SK-N-SH (cell line): ENCODE measurements at regions not wholly inside any gene's neighbourhood (a gene's known extent, or its start where the extent isn't known, plus 50 kb on each side); places are given as distances from the start of the nearest gene placed in this dataset.

Experiments
- CTCF ChIA-PET: fragments of 300-600, 350-600 bp; formaldehyde crosslinking; extraction: SDS; loops from one replicate; lab custom pipeline; 2021; lab: Yijun Ruan, JAX
- POLR2A ChIA-PET: fragments of 350-600 bp; sonication (Branson Sonifier 250); formaldehyde crosslinking; extraction: SDS; loops from one replicate; lab custom pipeline; 2020; ENCODE audit warnings: antibody characterized with exemption, inconsistent platforms; lab: Yijun Ruan, JAX
- DNase-seq: peaks from one replicate; pipeline ENCODE4 v3.0.0; 2012
- H2AFZ ChIP-seq: fragments of 200-600 bp; sonication (generic); 2 replicates; pipeline ENCODE4 v1.8.1; 2016; ENCODE audit warnings: antibody characterized with exemption, mild to moderate bottlenecking, low read depth
- H3F3A ChIP-seq: fragments of 200-600 bp; sonication (generic); replicated peaks from 2 replicates; pipeline ENCODE3; 2016; ENCODE audit warnings: antibody characterized with exemption, mild to moderate bottlenecking; ENCODE audit not compliant: insufficient read depth
- H3K27ac ChIP-seq, 2 experiments: fragments of 200-500 bp in 1 of 2; fragments of 200-600 bp in 1 of 2; sonication (Bioruptor generic) in 1 of 2; sonication (generic), shearing (Covaris generic) in 1 of 2; 2 replicates each; pipeline versions ENCODE4 v1.5.1 to v1.6.1; 2014 to 2016; ENCODE audit warnings: low read depth in 2 of 2, inconsistent platforms in 1 of 2, low read length in 1 of 2, mild to moderate bottlenecking in 1 of 2, mixed read lengths in 1 of 2
- H3K27me3 ChIP-seq: fragments of 200-600 bp; sonication (generic), shearing (Covaris generic); 2 replicates; pipeline ENCODE4 v1.6.1; 2016; ENCODE audit warnings: mixed run types; ENCODE audit not compliant: insufficient read depth
- H3K36me3 ChIP-seq, 2 experiments: fragments of 200-500 bp in 1 of 2; fragments of 200-600 bp in 1 of 2; sonication (Bioruptor generic) in 1 of 2; sonication (generic) in 1 of 2; replicated peaks in 1 of 2; 2 replicates each; pipeline versions ENCODE3 to v1.5.1; 2014 to 2016; ENCODE audit warnings: low read length in 1 of 2, mild to moderate bottlenecking in 1 of 2; ENCODE audit not compliant: insufficient read depth in 2 of 2, control insufficient read depth in 1 of 2
- H3K4me1 ChIP-seq, 2 experiments: fragments of 200-500 bp in 1 of 2; fragments of 200-600 bp in 1 of 2; sonication (Bioruptor generic) in 1 of 2; sonication (generic), shearing (Covaris generic) in 1 of 2; 2 replicates each; pipeline versions ENCODE4 v1.5.1 to v1.6.1; 2014 to 2016; ENCODE audit warnings: low read depth in 1 of 2, low read length in 1 of 2, mixed run types in 1 of 2; ENCODE audit not compliant: insufficient read depth in 2 of 2, control insufficient read depth in 1 of 2
- H3K4me2 ChIP-seq: fragments of 200-600 bp; sonication (generic), shearing (Covaris generic); 2 replicates; pipeline ENCODE4 v1.6.1; 2017; ENCODE audit warnings: mixed run types
- H3K4me3 ChIP-seq, 2 experiments: fragments of 200-500 bp in 1 of 2; fragments of 200-600 bp in 1 of 2; sonication (Bioruptor generic) in 1 of 2; sonication (generic), shearing (Covaris generic) in 1 of 2; 2 replicates each; pipeline versions ENCODE4 v1.5.1 to v1.8.1; 2014 to 2016; ENCODE audit warnings: low read depth in 2 of 2, inconsistent platforms in 1 of 2, low read length in 1 of 2, mild to moderate bottlenecking in 1 of 2, mixed read lengths in 1 of 2, moderate library complexity in 1 of 2
- H3K79me2 ChIP-seq: fragments of 200-600 bp; sonication (generic); 2 replicates; pipeline ENCODE4 v1.8.1; 2017; ENCODE audit warnings: mild to moderate bottlenecking; ENCODE audit not compliant: insufficient read depth
- H3K9ac ChIP-seq: fragments of 200-600 bp; sonication (generic); 2 replicates; pipeline ENCODE4 v1.6.1; 2017; ENCODE audit warnings: mixed run types
- H3K9me2 ChIP-seq: fragments of 200-600 bp; sonication (generic); 2 replicates; pipeline ENCODE4 v1.6.1; 2017; ENCODE audit warnings: mixed run types
- H3K9me3 ChIP-seq: fragments of 200-600 bp; sonication (generic); 2 replicates; pipeline ENCODE4 v1.6.1; 2017; ENCODE audit warnings: mixed run types, mild to moderate bottlenecking, moderate library complexity
- H4K20me1 ChIP-seq: fragments of 200-600 bp; sonication (generic); 2 replicates; pipeline ENCODE4 v1.6.1; 2017; ENCODE audit warnings: mild to moderate bottlenecking, mixed run types; ENCODE audit not compliant: insufficient read depth
- CHD2 ChIP-seq: fragments of 150-350 bp; IDR thresholded peaks from 2 replicates; pipeline ENCODE4 v1.6.1; 2018; ENCODE audit warnings: low read length; ENCODE audit not compliant: partially characterized antibody
- EP300 ChIP-seq, 2 experiments: IDR thresholded peaks; 2 replicates each; pipeline versions ENCODE4 v1.4.0 to v1.6.1; 2012; ENCODE audit warnings: borderline replicate concordance in 1 of 2, low read depth in 1 of 2, low read length in 1 of 2
- FOSL2 ChIP-seq: IDR thresholded peaks from 2 replicates; pipeline ENCODE4 v1.4.0; 2012; ENCODE audit warnings: low read depth, mild to moderate bottlenecking, moderate library complexity, borderline replicate concordance
- FOXM1 ChIP-seq: IDR thresholded peaks from 2 replicates; pipeline ENCODE4 v1.4.0; 2012; ENCODE audit warnings: low read depth, mild to moderate bottlenecking
- IRF3 ChIP-seq: fragments of 150-350 bp; IDR thresholded peaks from 2 replicates; pipeline ENCODE4 v1.6.1; 2016; ENCODE audit warnings: mild to moderate bottlenecking, low read depth, low read length
- JUND ChIP-seq: IDR thresholded peaks from 2 replicates; pipeline ENCODE4 v1.4.0; 2012
- MEF2A ChIP-seq: IDR thresholded peaks from 2 replicates; pipeline ENCODE4 v1.4.0; 2012; ENCODE audit warnings: low read depth, borderline replicate concordance
- POLR2AphosphoS5 ChIP-seq: IDR thresholded peaks from 2 replicates; pipeline ENCODE4 v1.6.1; 2012; ENCODE audit warnings: low read depth, low read length
- REST ChIP-seq: IDR thresholded peaks from 2 replicates; pipeline ENCODE4 v1.6.1; 2012; ENCODE audit warnings: mild to moderate bottlenecking, low read depth, low read length, moderate library complexity
- RXRA ChIP-seq: IDR thresholded peaks from 2 replicates; pipeline ENCODE4 v1.4.0; 2012; ENCODE audit warnings: low read depth, mild to moderate bottlenecking, borderline replicate concordance
- SMC3 ChIP-seq: IDR thresholded peaks from 2 replicates; pipeline ENCODE4 v1.6.1; 2012; ENCODE audit warnings: low read depth, low read length, improper control_type of control experiment
- TEAD4 ChIP-seq: IDR thresholded peaks from 2 replicates; pipeline ENCODE4 v1.4.0; 2012; ENCODE audit warnings: mild to moderate bottlenecking, borderline replicate concordance; ENCODE audit not compliant: insufficient read depth
- WGBS: methylation state at CpG from one replicate; pipeline ENCODE4 v1.1.6; 2017; ENCODE audit warnings: low lambda C conversion rate; 5-methylcytosine and 5-hydroxymethylcytosine counted together
- TF ChIP-seq, protein P1 (sequence below): IDR thresholded peaks from 2 replicates; pipeline ENCODE4 v1.4.0; 2012; ENCODE audit warnings: low read depth, borderline replicate concordance

DNA sequence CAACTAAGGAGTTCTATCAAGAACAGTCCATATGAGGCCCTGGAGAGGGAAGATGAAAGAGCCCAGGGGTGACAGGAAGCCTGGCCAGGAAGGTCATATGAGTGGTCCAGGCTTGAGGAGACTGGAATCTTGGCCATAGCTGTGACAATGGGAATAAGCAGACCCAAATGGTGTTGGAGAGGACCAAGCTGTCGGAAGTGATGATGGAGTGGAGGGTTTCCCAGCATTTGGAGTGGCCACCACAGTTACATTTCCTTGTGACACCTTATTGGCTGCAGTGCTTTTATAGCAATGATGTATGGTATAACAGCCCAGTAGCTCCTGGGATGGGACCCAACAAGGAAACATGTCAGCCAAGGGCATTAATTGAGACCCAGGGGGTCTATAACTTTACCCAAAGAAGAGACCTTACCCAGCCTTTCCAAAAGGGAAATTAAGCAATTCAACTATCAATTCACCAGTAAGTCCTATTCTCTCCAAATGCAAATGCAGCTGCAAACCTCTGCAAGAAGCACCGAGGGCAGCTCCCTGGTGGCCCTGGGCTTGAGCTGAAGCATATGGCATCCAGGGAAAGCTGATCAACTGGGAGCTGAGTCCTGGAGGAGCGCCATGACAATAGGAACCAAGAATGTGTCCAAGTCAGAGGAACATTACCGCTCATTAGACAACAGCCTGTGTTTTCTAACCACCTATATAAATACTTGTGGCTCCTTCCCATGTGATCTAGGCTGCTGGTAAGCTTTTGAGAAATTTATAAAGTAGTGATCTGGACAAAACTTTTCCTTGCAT, 219.4 kb downstream of the SOD2 start (continued):
- no peak for TF ChIP-seq IRF3
- TF ChIP-seq RXRA: no peak
- TF ChIP-seq POLR2AphosphoS5: no peak

DNA sequence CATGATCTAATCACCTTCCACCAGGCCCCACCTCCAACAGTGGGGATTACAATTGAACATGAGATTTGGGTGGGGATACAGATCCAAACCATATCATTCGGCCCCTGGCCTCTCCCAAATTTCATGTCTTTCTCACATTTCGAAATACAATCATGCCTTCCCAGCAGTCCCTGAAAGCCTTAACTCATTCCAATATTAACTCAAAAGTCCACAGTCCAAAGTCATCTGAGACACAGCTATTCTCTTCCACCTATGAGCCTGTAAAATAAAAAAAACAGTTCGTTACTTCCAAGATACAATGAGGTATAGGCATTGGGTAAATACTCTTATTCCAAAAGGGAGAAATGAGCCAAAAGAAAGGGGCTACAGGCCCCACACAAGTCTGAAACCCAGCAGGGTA, 222.6 kb downstream of the SOD2 start:
- 0% methylated on average over 3 of the region's 3 CpGs for WGBS
- CTCF ChIA-PET: interaction anchor here (0.6 kb wide), 1 partner anchor 253 kb away, joined by 3 read pairs; no protein-coding TSS in a partner anchor

More for the DNA sequence above, 222.6 kb downstream of the SOD2 start:
- TF ChIP-seq TEAD4 (no peak), SMC3 (no peak), POLR2AphosphoS5 (no peak), REST (no peak), CHD2 (no peak), MEF2A (no peak), EP300 (IDR thresholded peaks at IDR 0.05; ENCODE audit: borderline replicate concordance in 1 of 2, low read depth in 1 of 2, low read length in 1 of 2) (no peak), FOSL2 (no peak), JUND (no peak), FOXM1 (no peak)
- TF ChIP-seq, protein P1, sequence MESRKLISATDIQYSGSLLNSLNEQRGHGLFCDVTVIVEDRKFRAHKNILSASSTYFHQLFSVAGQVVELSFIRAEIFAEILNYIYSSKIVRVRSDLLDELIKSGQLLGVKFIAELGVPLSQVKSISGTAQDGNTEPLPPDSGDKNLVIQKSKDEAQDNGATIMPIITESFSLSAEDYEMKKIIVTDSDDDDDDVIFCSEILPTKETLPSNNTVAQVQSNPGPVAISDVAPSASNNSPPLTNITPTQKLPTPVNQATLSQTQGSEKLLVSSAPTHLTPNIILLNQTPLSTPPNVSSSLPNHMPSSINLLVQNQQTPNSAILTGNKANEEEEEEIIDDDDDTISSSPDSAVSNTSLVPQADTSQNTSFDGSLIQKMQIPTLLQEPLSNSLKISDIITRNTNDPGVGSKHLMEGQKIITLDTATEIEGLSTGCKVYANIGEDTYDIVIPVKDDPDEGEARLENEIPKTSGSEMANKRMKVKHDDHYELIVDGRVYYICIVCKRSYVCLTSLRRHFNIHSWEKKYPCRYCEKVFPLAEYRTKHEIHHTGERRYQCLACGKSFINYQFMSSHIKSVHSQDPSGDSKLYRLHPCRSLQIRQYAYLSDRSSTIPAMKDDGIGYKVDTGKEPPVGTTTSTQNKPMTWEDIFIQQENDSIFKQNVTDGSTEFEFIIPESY: no peak
- H3K4me1 ChIP-seq: no peaks in the 10 kb centered on the region
- H3K27ac ChIP-seq: no peak overlapping the region
- H3K9me2 ChIP-seq: no peaks in the 10 kb centered on the region
- H3K27me3 ChIP-seq: no peaks in the 10 kb centered on the region; the same call in 1 of the 2 replicates
- H3F3A ChIP-seq: no peaks in the 10 kb centered on the region
- DNase-seq: no peak
- POLR2A ChIA-PET: no interaction called here
- no peak overlapping the region for H3K9ac ChIP-seq
- H4K20me1 ChIP-seq: no peaks in the 10 kb centered on the region
- H3K9me3 ChIP-seq: no peaks in the 10 kb centered on the region
- no peak overlapping the region for H3K4me3 ChIP-seq
- no peaks in the 10 kb centered on the region for H3K36me3 ChIP-seq
- no peaks in the 10 kb centered on the region for H3K79me2 ChIP-seq
- H3K4me2 ChIP-seq: no peak overlapping the region
- no peak overlapping the region for H2AFZ ChIP-seq
